ENCODE measurements at regions not wholly inside any gene's neighbourhood (a gene's known extent, or its start where the extent isn't known, plus 50 kb on each side); places are given as distances from the start of the nearest gene placed in this dataset.

DNA sequence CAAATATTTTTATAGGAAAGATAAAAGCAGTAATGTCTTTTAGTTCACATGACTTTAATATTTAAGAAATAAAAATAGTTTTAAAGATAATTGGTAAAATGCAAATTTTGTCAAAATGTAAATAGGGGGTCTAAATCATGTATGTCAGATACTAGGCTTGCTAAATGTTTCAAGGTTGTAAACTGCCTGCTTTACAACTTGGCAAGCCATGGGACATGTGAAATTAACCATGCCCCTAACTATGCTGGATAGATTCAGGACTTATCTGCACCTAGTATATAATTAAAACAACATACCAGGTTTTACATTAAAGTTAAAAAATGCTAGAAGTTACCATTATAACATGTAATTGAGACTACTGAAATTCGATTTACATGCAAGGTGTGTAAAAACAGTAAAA, 537.3 kb upstream of the MIS18BP1 start:
- CTCF ChIA-PET: no interaction called here
- Histone ChIP-seq H3K36me3 (ENCODE audit: control insufficient read depth, insufficient read depth, low read length) (no peaks in the 10 kb centered on the region), H2BK20ac (ENCODE audit: low read depth, low read length) (no peak overlapping the region), H3K4me3 (ENCODE audit: insufficient read depth, low read depth, low read length) (no peak overlapping the region), H3K27ac (ENCODE audit: insufficient read depth, low read length) (no peak overlapping the region), H3K27me3 (ENCODE audit: control insufficient read depth, insufficient read depth, low read length) (no peaks in the 10 kb centered on the region), H2BK120ac (ENCODE audit: low read depth, low read length) (no peak overlapping the region), H3K56ac (ENCODE audit: extremely low read depth, insufficient read depth, low read length) (no peak overlapping the region), H2BK15ac (ENCODE audit: low read depth, low read length) (no peak overlapping the region), H3K4me1 (ENCODE audit: control insufficient read depth, insufficient read depth, low read length) (no peaks in the 10 kb centered on the region), H4K5ac (ENCODE audit: low read depth, low read length) (no peak overlapping the region), H3K23ac (ENCODE audit: low read depth, low read length) (no peak overlapping the region), H3K79me1 (ENCODE audit: low read depth in 1 of 2, low read length in 2 of 2) (no peaks in the 10 kb centered on the region), H2BK5ac (ENCODE audit: low read depth, low read length, poor library complexity, severe bottlenecking) (no peak overlapping the region), H3K4me2 (ENCODE audit: low read depth, low read length) (no peak overlapping the region), H3K9me1 (ENCODE audit: insufficient read depth, low read length) (no peaks in the 10 kb centered on the region), H2AFZ (replicated peaks; ENCODE audit: low read length, poor library complexity) (no peak overlapping the region), H2AK5ac (ENCODE audit: low read depth, low read length) (no peak overlapping the region), H3K9me3 (ENCODE audit: control insufficient read depth, insufficient read depth, low read length) (peaks cover 10% of the 10 kb centered on the region), H2AK9ac (replicated peaks; ENCODE audit: low read depth, low read length, poor library complexity) (no peak overlapping the region), H3K18ac (ENCODE audit: low read depth, low read length) (no peak overlapping the region), H4K8ac (ENCODE audit: low read depth in 2 of 2, low read length in 2 of 2) (no peak overlapping the region), H3K9ac (ENCODE audit: low read depth, low read length) (no peak overlapping the region), H3K4ac (ENCODE audit: low read depth, low read length) (no peak overlapping the region), H4K20me1 (ENCODE audit: insufficient read depth, low read length) (no peaks in the 10 kb centered on the region), H4K91ac (ENCODE audit: insufficient read depth, low read depth, low read length) (no peak overlapping the region), H3K14ac (replicated peaks; ENCODE audit: low read depth, low read length) (no peak overlapping the region)
- intact Hi-C loops (cut with micrococcal nuclease) (no loop called here), dilution Hi-C loops (cut with HindIII; ENCODE audit: low sequenced_read_pairs, unreplicated experiment) (no loop called here), in situ Hi-C loops (cut with MboI; ENCODE audit: low sequenced_read_pairs) (no loop called here)
- TF ChIP-seq ELK1 (IDR thresholded peaks at IDR 0.05; ENCODE audit: borderline replicate concordance, low read depth, low read length) (no peak), NFE2L2 (IDR thresholded peaks at IDR 0.05; ENCODE audit: low read depth, low read length) (no peak), MXI1 (IDR thresholded peaks at IDR 0.05; ENCODE audit: borderline replicate concordance, low read depth, low read length) (no peak), MAZ (IDR thresholded peaks at IDR 0.05; ENCODE audit: borderline replicate concordance, low read depth, low read length) (no peak), MAFK (IDR thresholded peaks at IDR 0.05; ENCODE audit: low read depth, low read length) (no peak), RCOR1 (IDR thresholded peaks at IDR 0.05; ENCODE audit: insufficient replicate concordance, low read length) (no peak)
- TF ChIP-seq, protein P1, sequence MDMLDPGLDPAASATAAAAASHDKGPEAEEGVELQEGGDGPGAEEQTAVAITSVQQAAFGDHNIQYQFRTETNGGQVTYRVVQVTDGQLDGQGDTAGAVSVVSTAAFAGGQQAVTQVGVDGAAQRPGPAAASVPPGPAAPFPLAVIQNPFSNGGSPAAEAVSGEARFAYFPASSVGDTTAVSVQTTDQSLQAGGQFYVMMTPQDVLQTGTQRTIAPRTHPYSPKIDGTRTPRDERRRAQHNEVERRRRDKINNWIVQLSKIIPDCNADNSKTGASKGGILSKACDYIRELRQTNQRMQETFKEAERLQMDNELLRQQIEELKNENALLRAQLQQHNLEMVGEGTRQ (IDR thresholded peaks at IDR 0.05; ENCODE audit: low read depth, low read length): no peak
- WGBS, 2 experiments (ENCODE audit: extremely low coverage in 2 of 2, insufficient read length in 1 of 2): no CpG with 5 or more reads among the region's 1 CpG
- POLR2A ChIA-PET (ENCODE audit: unreplicated experiment): no interaction called here
- no peak for DNase-seq
- ATAC-seq (ENCODE audit: low read depth): no peak
- no TSS peak for BruUV-seq (replicated peaks)
